Smooth muscle cell (in vitro differentiated cells): ENCODE measurements at regions not wholly inside any gene's neighbourhood (a gene's known extent, or its start where the extent isn't known, plus 50 kb on each side); places are given as distances from the start of the nearest gene placed in this dataset.
"Not testable (repeated sequence)": the region's sequence is repeated elsewhere in the genome, so short reads cannot be mapped to it uniquely, and the experiment has no call there.

Source experiments
- DNase-seq: peaks from one replicate; lab custom pipeline; 2025; ENCODE audit not compliant: unreplicated experiment; lab: John Stamatoyannopoulos, UW
- H2AFZ ChIP-seq: fragments of 200-600 bp; sonication (generic); 2 replicates; pipeline ENCODE4 v1.6.0; 2016; ENCODE audit warnings: antibody characterized with exemption, low read depth, mild to moderate bottlenecking
- H3F3A ChIP-seq: fragments of 200-600 bp; sonication (generic); 2 replicates; pipeline ENCODE4 v1.6.0; 2017; ENCODE audit warnings: antibody characterized with exemption, low read depth
- H3K27ac ChIP-seq: fragments of 200-600 bp; sonication (generic); 2 replicates; pipeline ENCODE4 v1.5.1; 2016; ENCODE audit warnings: low read depth, mild to moderate bottlenecking
- H3K27me3 ChIP-seq: fragments of 200-600 bp; sonication (generic); 2 replicates; pipeline ENCODE4 v1.6.1; 2016; ENCODE audit warnings: low read depth, mild to moderate bottlenecking
- H3K36me3 ChIP-seq: fragments of 200-600 bp; sonication (generic); 2 replicates; pipeline ENCODE4 v1.5.1; 2016; ENCODE audit warnings: low read depth
- H3K4me1 ChIP-seq: fragments of 200-600 bp; sonication (generic); 2 replicates; pipeline ENCODE4 v1.5.1; 2016; ENCODE audit warnings: low read depth
- H3K4me2 ChIP-seq: fragments of 200-600 bp; sonication (generic); 2 replicates; pipeline ENCODE4 v1.6.0; 2016; ENCODE audit warnings: mild to moderate bottlenecking
- H3K4me3 ChIP-seq: fragments of 200-600 bp; sonication (generic); 2 replicates; pipeline ENCODE4 v1.5.1; 2016; ENCODE audit warnings: mild to moderate bottlenecking
- H3K79me2 ChIP-seq: fragments of 200-600 bp; sonication (generic); 2 replicates; pipeline ENCODE4 v1.6.0; 2016; ENCODE audit warnings: low read depth, mild to moderate bottlenecking
- H3K9ac ChIP-seq: fragments of 200-600 bp; sonication (generic); 2 replicates; pipeline ENCODE4 v1.6.0; 2016; ENCODE audit warnings: low read depth
- H3K9me3 ChIP-seq: fragments of 200-600 bp; sonication (generic); replicated peaks from 2 replicates; pipeline ENCODE4 v1.5.1; 2016; ENCODE audit warnings: low read depth
- H4K20me1 ChIP-seq: fragments of 200-600 bp; sonication (generic); 2 replicates; pipeline ENCODE4 v1.6.0; 2016; ENCODE audit warnings: low read depth
- CTCF ChIP-seq: fragments of 200-600 bp; sonication (generic); IDR thresholded peaks from 2 replicates; pipeline ENCODE4 v1.5.1; 2017; ENCODE audit warnings: borderline replicate concordance, mild to moderate bottlenecking, antibody characterized with exemption; ENCODE audit not compliant: insufficient read depth, poor library complexity, severe bottlenecking
- WGBS: methylation state at CpG from one replicate; pipeline ENCODE4 v1.1.7; 2016; ENCODE audit warnings: low lambda C conversion rate; 5-methylcytosine and 5-hydroxymethylcytosine counted together

DNA sequence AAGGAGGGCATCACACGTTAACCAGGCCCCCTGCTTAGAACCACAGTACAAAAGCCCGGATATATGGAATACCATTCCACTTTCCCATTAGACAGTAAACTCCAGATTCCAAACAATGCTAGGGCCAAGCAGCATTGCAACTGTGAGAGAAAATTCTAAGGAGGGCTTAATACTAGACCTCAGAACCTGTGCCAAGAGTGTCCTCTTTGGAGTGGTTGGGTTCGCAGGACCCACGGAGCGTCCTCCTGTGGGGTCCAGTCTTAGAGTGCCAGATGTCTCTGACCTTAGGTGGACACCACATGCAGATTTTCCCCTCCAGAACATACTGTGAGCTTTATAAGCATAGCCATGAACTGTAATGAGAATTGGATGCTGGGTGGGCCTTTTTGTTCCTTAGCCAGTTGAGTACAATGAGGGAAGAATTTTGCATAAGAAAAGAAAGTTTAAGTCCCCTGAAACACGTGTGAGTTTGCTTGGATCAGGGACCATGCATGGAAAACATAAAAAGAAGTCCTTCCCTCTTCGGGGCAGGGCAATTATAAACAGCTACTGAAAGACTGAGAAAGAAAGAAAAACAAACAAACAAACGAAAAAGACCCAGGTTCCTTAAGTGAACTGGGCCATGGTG is 325.7 kb downstream of the NEK10 start:
- no peak for TF ChIP-seq CTCF
- DNase-seq: no peak
- H3K27ac ChIP-seq: no peak overlapping the region
- 60% methylated on average over 8 of the region's 8 CpGs for WGBS
- H3K36me3 ChIP-seq: no peaks in the 10 kb centered on the region
- no peak overlapping the region for H3K9ac ChIP-seq
- no peaks in the 10 kb centered on the region for H3F3A ChIP-seq
- H4K20me1 ChIP-seq: no peaks in the 10 kb centered on the region
- no peaks in the 10 kb centered on the region for H3K27me3 ChIP-seq
- no peaks in the 10 kb centered on the region for H3K9me3 ChIP-seq
- H3K4me2 ChIP-seq: no peak overlapping the region
- no peaks in the 10 kb centered on the region for H3K79me2 ChIP-seq
- H3K4me3 ChIP-seq: no peak overlapping the region
- peaks cover 9% of the 10 kb centered on the region for H3K4me1 ChIP-seq
- H2AFZ ChIP-seq: no peak overlapping the region

GRCh38 chr3:27044931-27045481 is 324.2 kb downstream of the NEK10 start:
- Histone ChIP-seq H4K20me1 (no peaks in the 10 kb centered on the region), H3F3A (no peaks in the 10 kb centered on the region), H3K4me3 (no peak overlapping the region), H3K4me2 (no peak overlapping the region), H3K27me3 (no peaks in the 10 kb centered on the region), H3K9ac (no peak overlapping the region), H2AFZ (no peak overlapping the region), H3K79me2 (no peaks in the 10 kb centered on the region), H3K4me1 (peaks cover 9% of the 10 kb centered on the region), H3K36me3 (no peaks in the 10 kb centered on the region), H3K9me3 (no peaks in the 10 kb centered on the region), H3K27ac (no peak overlapping the region)
- no peak for DNase-seq
- TF ChIP-seq CTCF: no peak
- 81% methylated on average over 2 of the region's 2 CpGs for WGBS

GRCh38 chr3:27046351-27046750 is 322.8 kb downstream of the NEK10 start:
- Histone ChIP-seq H3K4me2 (peak overlapping the region; percentile 40), H3K27me3 (no peaks in the 10 kb centered on the region), H3K9me3 (no peaks in the 10 kb centered on the region), H3K4me3 (no peak overlapping the region), H3K4me1 (peaks cover 9% of the 10 kb centered on the region), H3K36me3 (no peaks in the 10 kb centered on the region), H3F3A (no peaks in the 10 kb centered on the region), H3K79me2 (no peaks in the 10 kb centered on the region), H2AFZ (no peak overlapping the region), H4K20me1 (no peaks in the 10 kb centered on the region), H3K27ac (peak overlapping the region; percentile 56), H3K9ac (no peak overlapping the region)
- no peak for DNase-seq
- no peak for TF ChIP-seq CTCF

DNA sequence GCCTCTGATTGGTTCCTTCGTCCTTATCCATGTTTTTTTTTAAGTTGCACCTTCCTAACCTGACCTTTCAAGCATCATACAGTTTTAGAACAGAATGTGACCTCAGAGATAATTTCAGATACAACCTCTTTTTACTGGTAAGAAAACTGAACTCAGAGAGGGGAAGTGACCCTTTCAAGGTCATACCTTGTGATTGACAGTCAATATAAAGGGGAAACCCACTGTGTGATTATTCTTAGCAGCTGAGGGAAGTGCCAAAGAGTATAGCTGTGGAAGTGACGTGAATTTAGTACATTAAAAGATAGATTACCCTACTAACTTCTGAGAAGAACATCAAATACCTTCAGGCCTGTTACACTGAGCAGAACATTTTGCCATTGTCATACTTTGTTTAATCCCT is 319.4 kb downstream of the NEK10 start:
- H3K4me1 ChIP-seq: peaks cover 9% of the 10 kb centered on the region
- no peak for DNase-seq
- no peak overlapping the region for H3K4me3 ChIP-seq
- H3K9me3 ChIP-seq: no peaks in the 10 kb centered on the region
- H3K36me3 ChIP-seq: no peaks in the 10 kb centered on the region
- no peak overlapping the region for H2AFZ ChIP-seq
- H3K79me2 ChIP-seq: no peaks in the 10 kb centered on the region
- no peaks in the 10 kb centered on the region for H4K20me1 ChIP-seq
- H3K27me3 ChIP-seq: no peaks in the 10 kb centered on the region
- 57% methylated on average over 2 of the region's 2 CpGs for WGBS
- H3K27ac ChIP-seq: no peak overlapping the region
- no peak overlapping the region for H3K9ac ChIP-seq
- H3F3A ChIP-seq: no peaks in the 10 kb centered on the region
- TF ChIP-seq CTCF: no peak
- no peak overlapping the region for H3K4me2 ChIP-seq

- H3F3A ChIP-seq, DNase-seq, H4K20me1 ChIP-seq, H3K4me1 ChIP-seq, H3K9me3 ChIP-seq, H3K79me2 ChIP-seq, H3K36me3 ChIP-seq, H2AFZ ChIP-seq, H3K4me2 ChIP-seq, H3K9ac ChIP-seq, H3K27me3 ChIP-seq, H3K27ac ChIP-seq, H3K4me3 ChIP-seq: not testable (repeated sequence)
- WGBS: 63% methylated on average over 3 of the region's 3 CpGs
These were observed 317.7 kb downstream of the NEK10 start for GRCh38 chr3:27051527-27051926.
